ENCODE measurements at regions not wholly inside any gene's neighbourhood (a gene's known extent, or its start where the extent isn't known, plus 50 kb on each side); places are given as distances from the start of the nearest gene placed in this dataset.

DNA sequence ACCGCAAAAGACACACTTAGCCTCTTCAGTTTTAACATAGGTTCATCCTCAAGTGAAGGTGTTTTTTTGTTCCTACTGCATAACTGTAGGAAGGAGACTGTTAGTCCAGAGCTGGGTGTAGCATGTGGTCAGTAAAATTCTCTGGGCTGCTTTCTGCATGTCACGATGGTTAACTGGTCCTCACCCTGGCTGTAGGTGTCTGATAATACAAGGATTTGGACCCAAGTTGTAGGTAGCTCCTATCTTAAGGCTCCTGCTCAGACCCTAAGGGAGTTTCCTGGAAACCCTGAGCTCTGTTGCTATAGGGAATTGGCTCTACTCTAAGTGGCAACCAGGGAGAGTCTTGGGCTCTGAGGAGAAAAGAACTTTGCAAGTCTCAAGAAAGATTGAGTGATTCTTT is 112.9 kb downstream of the SAMD9 start:
- no peak overlapping the region for H3K4me3 ChIP-seq (ENCODE audit: low read depth in 1 of 3, low read length in 3 of 3)
- TF ChIP-seq, protein P1, sequence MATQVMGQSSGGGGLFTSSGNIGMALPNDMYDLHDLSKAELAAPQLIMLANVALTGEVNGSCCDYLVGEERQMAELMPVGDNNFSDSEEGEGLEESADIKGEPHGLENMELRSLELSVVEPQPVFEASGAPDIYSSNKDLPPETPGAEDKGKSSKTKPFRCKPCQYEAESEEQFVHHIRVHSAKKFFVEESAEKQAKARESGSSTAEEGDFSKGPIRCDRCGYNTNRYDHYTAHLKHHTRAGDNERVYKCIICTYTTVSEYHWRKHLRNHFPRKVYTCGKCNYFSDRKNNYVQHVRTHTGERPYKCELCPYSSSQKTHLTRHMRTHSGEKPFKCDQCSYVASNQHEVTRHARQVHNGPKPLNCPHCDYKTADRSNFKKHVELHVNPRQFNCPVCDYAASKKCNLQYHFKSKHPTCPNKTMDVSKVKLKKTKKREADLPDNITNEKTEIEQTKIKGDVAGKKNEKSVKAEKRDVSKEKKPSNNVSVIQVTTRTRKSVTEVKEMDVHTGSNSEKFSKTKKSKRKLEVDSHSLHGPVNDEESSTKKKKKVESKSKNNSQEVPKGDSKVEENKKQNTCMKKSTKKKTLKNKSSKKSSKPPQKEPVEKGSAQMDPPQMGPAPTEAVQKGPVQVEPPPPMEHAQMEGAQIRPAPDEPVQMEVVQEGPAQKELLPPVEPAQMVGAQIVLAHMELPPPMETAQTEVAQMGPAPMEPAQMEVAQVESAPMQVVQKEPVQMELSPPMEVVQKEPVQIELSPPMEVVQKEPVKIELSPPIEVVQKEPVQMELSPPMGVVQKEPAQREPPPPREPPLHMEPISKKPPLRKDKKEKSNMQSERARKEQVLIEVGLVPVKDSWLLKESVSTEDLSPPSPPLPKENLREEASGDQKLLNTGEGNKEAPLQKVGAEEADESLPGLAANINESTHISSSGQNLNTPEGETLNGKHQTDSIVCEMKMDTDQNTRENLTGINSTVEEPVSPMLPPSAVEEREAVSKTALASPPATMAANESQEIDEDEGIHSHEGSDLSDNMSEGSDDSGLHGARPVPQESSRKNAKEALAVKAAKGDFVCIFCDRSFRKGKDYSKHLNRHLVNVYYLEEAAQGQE (IDR thresholded peaks at IDR 0.05): no peak
- TF ChIP-seq JUND (IDR thresholded peaks at IDR 0.05) (no peak), TAF1 (conservative IDR thresholded peaks at IDR 0.05) (no peak), YY1 (IDR thresholded peaks at IDR 0.05) (no peak), NR2F2 (IDR thresholded peaks at IDR 0.05) (no peak), RAD21 (IDR thresholded peaks at IDR 0.05) (no peak), HNF4G (IDR thresholded peaks at IDR 0.05) (no peak), FOXA2 (IDR thresholded peaks at IDR 0.05) (no peak), GABPA (IDR thresholded peaks at IDR 0.05 in 1 of 2, conservative IDR thresholded peaks at IDR 0.05 in 1 of 2) (no peak), FOXA1 (IDR thresholded peaks at IDR 0.05) (no peak), SP1 (IDR thresholded peaks at IDR 0.05) (no peak)
- TF ChIP-seq, protein P2, sequence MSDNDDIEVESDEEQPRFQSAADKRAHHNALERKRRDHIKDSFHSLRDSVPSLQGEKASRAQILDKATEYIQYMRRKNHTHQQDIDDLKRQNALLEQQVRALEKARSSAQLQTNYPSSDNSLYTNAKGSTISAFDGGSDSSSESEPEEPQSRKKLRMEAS (IDR thresholded peaks at IDR 0.05): no peak
- TF ChIP-seq, protein P3, sequence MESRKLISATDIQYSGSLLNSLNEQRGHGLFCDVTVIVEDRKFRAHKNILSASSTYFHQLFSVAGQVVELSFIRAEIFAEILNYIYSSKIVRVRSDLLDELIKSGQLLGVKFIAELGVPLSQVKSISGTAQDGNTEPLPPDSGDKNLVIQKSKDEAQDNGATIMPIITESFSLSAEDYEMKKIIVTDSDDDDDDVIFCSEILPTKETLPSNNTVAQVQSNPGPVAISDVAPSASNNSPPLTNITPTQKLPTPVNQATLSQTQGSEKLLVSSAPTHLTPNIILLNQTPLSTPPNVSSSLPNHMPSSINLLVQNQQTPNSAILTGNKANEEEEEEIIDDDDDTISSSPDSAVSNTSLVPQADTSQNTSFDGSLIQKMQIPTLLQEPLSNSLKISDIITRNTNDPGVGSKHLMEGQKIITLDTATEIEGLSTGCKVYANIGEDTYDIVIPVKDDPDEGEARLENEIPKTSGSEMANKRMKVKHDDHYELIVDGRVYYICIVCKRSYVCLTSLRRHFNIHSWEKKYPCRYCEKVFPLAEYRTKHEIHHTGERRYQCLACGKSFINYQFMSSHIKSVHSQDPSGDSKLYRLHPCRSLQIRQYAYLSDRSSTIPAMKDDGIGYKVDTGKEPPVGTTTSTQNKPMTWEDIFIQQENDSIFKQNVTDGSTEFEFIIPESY (IDR thresholded peaks at IDR 0.05): no peak
- no peak overlapping the region for H3K9ac ChIP-seq (ENCODE audit: low read depth in 1 of 2, low read length in 2 of 2)
- no peak overlapping the region for H3K27ac ChIP-seq (ENCODE audit: low read depth in 1 of 2, low read length in 2 of 2)
- DNase-seq (ENCODE audit: low spot score): no peak
- H3K4me1 ChIP-seq (ENCODE audit: control insufficient read depth in 4 of 4, insufficient read depth in 4 of 4, low read length in 3 of 4): no peaks in the 10 kb centered on the region
- H3K27me3 ChIP-seq (ENCODE audit: control insufficient read depth in 4 of 4, insufficient read depth in 4 of 4, low read length in 3 of 4): peaks cover 0 to 10% (median 0%) of the 10 kb centered on the region in 4 donors
- no peaks in the 10 kb centered on the region for H3K36me3 ChIP-seq (ENCODE audit: control insufficient read depth in 4 of 4, insufficient read depth in 3 of 4, low read depth in 1 of 4, low read length in 3 of 4)
- no peaks in the 10 kb centered on the region for H3K9me3 ChIP-seq (ENCODE audit: control insufficient read depth in 4 of 4, low read length in 3 of 4)
- WGBS: 89% methylated on average over 2 of the region's 2 CpGs

DNA sequence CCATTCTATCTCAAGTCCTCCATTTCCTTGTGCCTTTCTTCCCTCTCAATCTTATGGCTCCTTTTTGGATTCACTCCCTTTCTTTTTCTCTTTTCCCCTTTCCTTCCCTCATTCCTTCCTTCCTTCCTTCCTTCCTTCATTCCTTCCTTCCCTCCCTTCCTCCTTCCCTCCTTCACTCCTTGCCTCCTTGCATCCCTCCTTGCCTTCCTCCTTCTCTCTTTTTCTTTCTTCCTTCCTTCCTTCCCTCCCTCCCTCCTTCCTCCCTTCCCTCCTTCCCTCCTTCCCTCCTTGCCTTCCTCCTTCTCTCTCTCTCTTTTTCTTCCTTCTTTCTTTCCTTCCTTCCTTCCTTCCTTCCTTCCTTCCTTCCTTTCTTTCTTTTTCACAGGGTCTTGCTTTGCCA is 120.1 kb downstream of the SAMD9 start:
- TF ChIP-seq GABPA (IDR thresholded peaks at IDR 0.05 in 1 of 2, conservative IDR thresholded peaks at IDR 0.05 in 1 of 2) (no peak), YY1 (IDR thresholded peaks at IDR 0.05) (no peak), HNF4A (conservative IDR thresholded peaks at IDR 0.05) (no peak), SP1 (IDR thresholded peaks at IDR 0.05) (no peak), RXRA (IDR thresholded peaks at IDR 0.05) (no peak), TAF1 (conservative IDR thresholded peaks at IDR 0.05) (no peak), HNF4G (IDR thresholded peaks at IDR 0.05) (no peak), RAD21 (IDR thresholded peaks at IDR 0.05) (no peak), JUND (IDR thresholded peaks at IDR 0.05) (no peak), NR2F2 (IDR thresholded peaks at IDR 0.05) (no peak), EGR1 (IDR thresholded peaks at IDR 0.05; ENCODE audit: low read depth in 2 of 2) (no peak)
- TF ChIP-seq, protein P2 (IDR thresholded peaks at IDR 0.05): no peak
- TF ChIP-seq, protein P4, sequence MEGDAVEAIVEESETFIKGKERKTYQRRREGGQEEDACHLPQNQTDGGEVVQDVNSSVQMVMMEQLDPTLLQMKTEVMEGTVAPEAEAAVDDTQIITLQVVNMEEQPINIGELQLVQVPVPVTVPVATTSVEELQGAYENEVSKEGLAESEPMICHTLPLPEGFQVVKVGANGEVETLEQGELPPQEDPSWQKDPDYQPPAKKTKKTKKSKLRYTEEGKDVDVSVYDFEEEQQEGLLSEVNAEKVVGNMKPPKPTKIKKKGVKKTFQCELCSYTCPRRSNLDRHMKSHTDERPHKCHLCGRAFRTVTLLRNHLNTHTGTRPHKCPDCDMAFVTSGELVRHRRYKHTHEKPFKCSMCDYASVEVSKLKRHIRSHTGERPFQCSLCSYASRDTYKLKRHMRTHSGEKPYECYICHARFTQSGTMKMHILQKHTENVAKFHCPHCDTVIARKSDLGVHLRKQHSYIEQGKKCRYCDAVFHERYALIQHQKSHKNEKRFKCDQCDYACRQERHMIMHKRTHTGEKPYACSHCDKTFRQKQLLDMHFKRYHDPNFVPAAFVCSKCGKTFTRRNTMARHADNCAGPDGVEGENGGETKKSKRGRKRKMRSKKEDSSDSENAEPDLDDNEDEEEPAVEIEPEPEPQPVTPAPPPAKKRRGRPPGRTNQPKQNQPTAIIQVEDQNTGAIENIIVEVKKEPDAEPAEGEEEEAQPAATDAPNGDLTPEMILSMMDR (IDR thresholded peaks at IDR 0.05; ENCODE audit: low read depth, low read length, missing input control): no peak
- TF ChIP-seq, protein P3 (IDR thresholded peaks at IDR 0.05): no peak
- Histone ChIP-seq H3K9ac (ENCODE audit: low read depth in 1 of 2, low read length in 2 of 2) (no peak overlapping the region), H3K4me3 (ENCODE audit: low read depth in 1 of 3, low read length in 3 of 3) (no peak overlapping the region), H3K27ac (ENCODE audit: low read depth in 1 of 2, low read length in 2 of 2) (no peak overlapping the region), H3K36me3 (ENCODE audit: control insufficient read depth in 4 of 4, insufficient read depth in 3 of 4, low read depth in 1 of 4, low read length in 3 of 4) (no peaks in the 10 kb centered on the region), H3K27me3 (ENCODE audit: control insufficient read depth in 4 of 4, insufficient read depth in 4 of 4, low read length in 3 of 4) (peaks cover 0 to 3% (median 0%) of the 10 kb centered on the region in 4 donors), H3K9me3 (ENCODE audit: control insufficient read depth in 4 of 4, low read length in 3 of 4) (no peaks in the 10 kb centered on the region), H3K4me1 (ENCODE audit: control insufficient read depth in 4 of 4, insufficient read depth in 4 of 4, low read length in 3 of 4) (no peaks in the 10 kb centered on the region)
- DNase-seq (ENCODE audit: low spot score): no peak

All from liver (tissue), 8 donors.